SK-N-SH (cell line): ENCODE measurements at regions not wholly inside any gene's neighbourhood (a gene's known extent, or its start where the extent isn't known, plus 50 kb on each side); places are given as distances from the start of the nearest gene placed in this dataset.
A peak's percentile ranks its signal among the peaks of the same experiment; 100 is the strongest.

Source experiments
- CTCF ChIA-PET: fragments of 300-600, 350-600 bp; formaldehyde crosslinking; extraction: SDS; loops from one replicate; lab custom pipeline; 2021; lab: Yijun Ruan, JAX
- POLR2A ChIA-PET: fragments of 350-600 bp; sonication (Branson Sonifier 250); formaldehyde crosslinking; extraction: SDS; loops from one replicate; lab custom pipeline; 2020; ENCODE audit warnings: antibody characterized with exemption, inconsistent platforms; lab: Yijun Ruan, JAX
- DNase-seq: peaks from one replicate; pipeline ENCODE4 v3.0.0; 2012
- H2AFZ ChIP-seq: fragments of 200-600 bp; sonication (generic); 2 replicates; pipeline ENCODE4 v1.8.1; 2016; ENCODE audit warnings: antibody characterized with exemption, mild to moderate bottlenecking, low read depth
- H3F3A ChIP-seq: fragments of 200-600 bp; sonication (generic); replicated peaks from 2 replicates; pipeline ENCODE3; 2016; ENCODE audit warnings: antibody characterized with exemption, mild to moderate bottlenecking; ENCODE audit not compliant: insufficient read depth
- H3K27ac ChIP-seq, 2 experiments: fragments of 200-500 bp in 1 of 2; fragments of 200-600 bp in 1 of 2; sonication (Bioruptor generic) in 1 of 2; sonication (generic), shearing (Covaris generic) in 1 of 2; 2 replicates each; pipeline versions ENCODE4 v1.5.1 to v1.6.1; 2014 to 2016; ENCODE audit warnings: low read depth in 2 of 2, inconsistent platforms in 1 of 2, low read length in 1 of 2, mild to moderate bottlenecking in 1 of 2, mixed read lengths in 1 of 2
- H3K27me3 ChIP-seq: fragments of 200-600 bp; sonication (generic), shearing (Covaris generic); 2 replicates; pipeline ENCODE4 v1.6.1; 2016; ENCODE audit warnings: mixed run types; ENCODE audit not compliant: insufficient read depth
- H3K36me3 ChIP-seq, 2 experiments: fragments of 200-500 bp in 1 of 2; fragments of 200-600 bp in 1 of 2; sonication (Bioruptor generic) in 1 of 2; sonication (generic) in 1 of 2; replicated peaks in 1 of 2; 2 replicates each; pipeline versions ENCODE3 to v1.5.1; 2014 to 2016; ENCODE audit warnings: low read length in 1 of 2, mild to moderate bottlenecking in 1 of 2; ENCODE audit not compliant: insufficient read depth in 2 of 2, control insufficient read depth in 1 of 2
- H3K4me1 ChIP-seq, 2 experiments: fragments of 200-500 bp in 1 of 2; fragments of 200-600 bp in 1 of 2; sonication (Bioruptor generic) in 1 of 2; sonication (generic), shearing (Covaris generic) in 1 of 2; 2 replicates each; pipeline versions ENCODE4 v1.5.1 to v1.6.1; 2014 to 2016; ENCODE audit warnings: low read depth in 1 of 2, low read length in 1 of 2, mixed run types in 1 of 2; ENCODE audit not compliant: insufficient read depth in 2 of 2, control insufficient read depth in 1 of 2
- H3K4me2 ChIP-seq: fragments of 200-600 bp; sonication (generic), shearing (Covaris generic); 2 replicates; pipeline ENCODE4 v1.6.1; 2017; ENCODE audit warnings: mixed run types
- H3K4me3 ChIP-seq, 2 experiments: fragments of 200-500 bp in 1 of 2; fragments of 200-600 bp in 1 of 2; sonication (Bioruptor generic) in 1 of 2; sonication (generic), shearing (Covaris generic) in 1 of 2; 2 replicates each; pipeline versions ENCODE4 v1.5.1 to v1.8.1; 2014 to 2016; ENCODE audit warnings: low read depth in 2 of 2, inconsistent platforms in 1 of 2, low read length in 1 of 2, mild to moderate bottlenecking in 1 of 2, mixed read lengths in 1 of 2, moderate library complexity in 1 of 2
- H3K79me2 ChIP-seq: fragments of 200-600 bp; sonication (generic); 2 replicates; pipeline ENCODE4 v1.8.1; 2017; ENCODE audit warnings: mild to moderate bottlenecking; ENCODE audit not compliant: insufficient read depth
- H3K9ac ChIP-seq: fragments of 200-600 bp; sonication (generic); 2 replicates; pipeline ENCODE4 v1.6.1; 2017; ENCODE audit warnings: mixed run types
- H3K9me2 ChIP-seq: fragments of 200-600 bp; sonication (generic); 2 replicates; pipeline ENCODE4 v1.6.1; 2017; ENCODE audit warnings: mixed run types
- H3K9me3 ChIP-seq: fragments of 200-600 bp; sonication (generic); 2 replicates; pipeline ENCODE4 v1.6.1; 2017; ENCODE audit warnings: mixed run types, mild to moderate bottlenecking, moderate library complexity
- H4K20me1 ChIP-seq: fragments of 200-600 bp; sonication (generic); 2 replicates; pipeline ENCODE4 v1.6.1; 2017; ENCODE audit warnings: mild to moderate bottlenecking, mixed run types; ENCODE audit not compliant: insufficient read depth
- CHD2 ChIP-seq: fragments of 150-350 bp; IDR thresholded peaks from 2 replicates; pipeline ENCODE4 v1.6.1; 2018; ENCODE audit warnings: low read length; ENCODE audit not compliant: partially characterized antibody
- EP300 ChIP-seq, 2 experiments: IDR thresholded peaks; 2 replicates each; pipeline versions ENCODE4 v1.4.0 to v1.6.1; 2012; ENCODE audit warnings: borderline replicate concordance in 1 of 2, low read depth in 1 of 2, low read length in 1 of 2
- FOXM1 ChIP-seq: IDR thresholded peaks from 2 replicates; pipeline ENCODE4 v1.4.0; 2012; ENCODE audit warnings: low read depth, mild to moderate bottlenecking
- GATA2 ChIP-seq: sonication (generic); formaldehyde crosslinking; IDR thresholded peaks from 2 replicates; pipeline ENCODE4 v1.5.0; 2020; ENCODE audit warnings: mild to moderate bottlenecking, missing genetic modification reagents
- MEF2A ChIP-seq: IDR thresholded peaks from 2 replicates; pipeline ENCODE4 v1.4.0; 2012; ENCODE audit warnings: low read depth, borderline replicate concordance
- MXI1 ChIP-seq: IDR thresholded peaks from 2 replicates; pipeline ENCODE4 v1.6.1; 2012; ENCODE audit warnings: mild to moderate bottlenecking, low read depth, low read length, improper control_type of control experiment
- NRF1 ChIP-seq: IDR thresholded peaks from 2 replicates; pipeline ENCODE4 v1.6.1; 2012; ENCODE audit warnings: low read depth, mild to moderate bottlenecking, low read length
- RAD21 ChIP-seq: IDR thresholded peaks from 2 replicates; pipeline ENCODE4 v1.6.1; 2012; ENCODE audit warnings: mild to moderate bottlenecking, low read length
- RCOR1 ChIP-seq: fragments of 150-350 bp; IDR thresholded peaks from 2 replicates; pipeline ENCODE4 v1.6.1; 2017; ENCODE audit warnings: antibody characterized with exemption, low read length
- SMC3 ChIP-seq: IDR thresholded peaks from 2 replicates; pipeline ENCODE4 v1.6.1; 2012; ENCODE audit warnings: low read depth, low read length, improper control_type of control experiment
- TAF1 ChIP-seq: IDR thresholded peaks from 2 replicates; pipeline ENCODE4 v1.6.1; 2012; ENCODE audit warnings: low read depth, mild to moderate bottlenecking, low read length, moderate library complexity, borderline replicate concordance
- WGBS: methylation state at CpG from one replicate; pipeline ENCODE4 v1.1.6; 2017; ENCODE audit warnings: low lambda C conversion rate; 5-methylcytosine and 5-hydroxymethylcytosine counted together
- TF ChIP-seq, protein P1 (sequence below): IDR thresholded peaks from 2 replicates; pipeline ENCODE4 v1.4.0; 2012; ENCODE audit warnings: low read depth, borderline replicate concordance
- TF ChIP-seq, protein P2 (sequence below): fragments of 150-350 bp; IDR thresholded peaks from 2 replicates; pipeline ENCODE4 v1.6.1; 2017; ENCODE audit warnings: antibody characterized with exemption, low read length, low read depth, borderline replicate concordance
- TF ChIP-seq, protein P3 (sequence below): IDR thresholded peaks from 2 replicates; pipeline ENCODE4 v1.6.1; 2012; ENCODE audit warnings: mild to moderate bottlenecking, low read depth, low read length, moderate library complexity
- TF ChIP-seq, protein P4 (sequence below): IDR thresholded peaks from 2 replicates; pipeline ENCODE4; 2012
- TF ChIP-seq, protein P5 (sequence below): IDR thresholded peaks from 2 replicates; pipeline ENCODE4 v1.4.0; 2012; ENCODE audit warnings: low read depth, borderline replicate concordance

DNA sequence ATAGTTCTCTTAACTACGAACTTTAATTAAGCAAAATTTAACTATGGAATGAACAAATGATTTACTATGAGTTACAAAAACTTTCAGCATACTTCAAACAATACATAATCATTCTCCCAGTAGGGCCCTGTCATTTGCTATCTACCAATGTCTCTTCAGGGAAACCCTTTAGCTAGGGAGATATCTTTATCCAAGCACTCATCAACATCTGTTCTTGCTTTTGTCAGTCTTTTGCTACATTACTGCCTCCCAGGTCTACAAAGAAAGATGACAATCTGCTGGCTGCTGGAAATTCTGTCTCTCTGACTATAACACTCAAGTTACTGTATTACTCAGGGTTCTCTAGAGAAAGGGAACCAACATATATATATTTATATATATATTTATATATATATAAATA is 1626.3 kb upstream of the CELF4 start:
- H4K20me1 ChIP-seq: no peaks in the 10 kb centered on the region
- no peaks in the 10 kb centered on the region for H3K9me2 ChIP-seq
- ChIA-PET CTCF (no interaction called here), POLR2A (no interaction called here)
- DNase-seq: peak; percentile 29
- no peak overlapping the region for H3K9ac ChIP-seq
- no peaks in the 10 kb centered on the region for H3K79me2 ChIP-seq
- no peaks in the 10 kb centered on the region for H3K36me3 ChIP-seq
- no peak overlapping the region for H2AFZ ChIP-seq
- H3K27me3 ChIP-seq: no peaks in the 10 kb centered on the region
- H3F3A ChIP-seq: no peaks in the 10 kb centered on the region
- 16% methylated on average over 1 of the region's 1 CpG for WGBS
- TF ChIP-seq RAD21 (peak; percentile 23; the same call in 1 of the 2 replicates), RCOR1 (peak; percentile 75; the same call in 1 of the 2 replicates), TAF1 (no peak), GATA2 (CRISPR knock-in tag) (peak; percentile 85), MXI1 (no peak), MEF2A (no peak), FOXM1 (no peak), SMC3 (no peak), CHD2 (peak; percentile 64), NRF1 (no peak), EP300 (IDR thresholded peaks at IDR 0.05; ENCODE audit: borderline replicate concordance in 1 of 2, low read depth in 1 of 2, low read length in 1 of 2) (peak in 1 of 2 experiments; percentile 80; a peak in 2 of 4 replicates)
- TF ChIP-seq, protein P1, sequence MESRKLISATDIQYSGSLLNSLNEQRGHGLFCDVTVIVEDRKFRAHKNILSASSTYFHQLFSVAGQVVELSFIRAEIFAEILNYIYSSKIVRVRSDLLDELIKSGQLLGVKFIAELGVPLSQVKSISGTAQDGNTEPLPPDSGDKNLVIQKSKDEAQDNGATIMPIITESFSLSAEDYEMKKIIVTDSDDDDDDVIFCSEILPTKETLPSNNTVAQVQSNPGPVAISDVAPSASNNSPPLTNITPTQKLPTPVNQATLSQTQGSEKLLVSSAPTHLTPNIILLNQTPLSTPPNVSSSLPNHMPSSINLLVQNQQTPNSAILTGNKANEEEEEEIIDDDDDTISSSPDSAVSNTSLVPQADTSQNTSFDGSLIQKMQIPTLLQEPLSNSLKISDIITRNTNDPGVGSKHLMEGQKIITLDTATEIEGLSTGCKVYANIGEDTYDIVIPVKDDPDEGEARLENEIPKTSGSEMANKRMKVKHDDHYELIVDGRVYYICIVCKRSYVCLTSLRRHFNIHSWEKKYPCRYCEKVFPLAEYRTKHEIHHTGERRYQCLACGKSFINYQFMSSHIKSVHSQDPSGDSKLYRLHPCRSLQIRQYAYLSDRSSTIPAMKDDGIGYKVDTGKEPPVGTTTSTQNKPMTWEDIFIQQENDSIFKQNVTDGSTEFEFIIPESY: no peak
- TF ChIP-seq, protein P2, sequence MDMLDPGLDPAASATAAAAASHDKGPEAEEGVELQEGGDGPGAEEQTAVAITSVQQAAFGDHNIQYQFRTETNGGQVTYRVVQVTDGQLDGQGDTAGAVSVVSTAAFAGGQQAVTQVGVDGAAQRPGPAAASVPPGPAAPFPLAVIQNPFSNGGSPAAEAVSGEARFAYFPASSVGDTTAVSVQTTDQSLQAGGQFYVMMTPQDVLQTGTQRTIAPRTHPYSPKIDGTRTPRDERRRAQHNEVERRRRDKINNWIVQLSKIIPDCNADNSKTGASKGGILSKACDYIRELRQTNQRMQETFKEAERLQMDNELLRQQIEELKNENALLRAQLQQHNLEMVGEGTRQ: no peak
- TF ChIP-seq, protein P3, sequence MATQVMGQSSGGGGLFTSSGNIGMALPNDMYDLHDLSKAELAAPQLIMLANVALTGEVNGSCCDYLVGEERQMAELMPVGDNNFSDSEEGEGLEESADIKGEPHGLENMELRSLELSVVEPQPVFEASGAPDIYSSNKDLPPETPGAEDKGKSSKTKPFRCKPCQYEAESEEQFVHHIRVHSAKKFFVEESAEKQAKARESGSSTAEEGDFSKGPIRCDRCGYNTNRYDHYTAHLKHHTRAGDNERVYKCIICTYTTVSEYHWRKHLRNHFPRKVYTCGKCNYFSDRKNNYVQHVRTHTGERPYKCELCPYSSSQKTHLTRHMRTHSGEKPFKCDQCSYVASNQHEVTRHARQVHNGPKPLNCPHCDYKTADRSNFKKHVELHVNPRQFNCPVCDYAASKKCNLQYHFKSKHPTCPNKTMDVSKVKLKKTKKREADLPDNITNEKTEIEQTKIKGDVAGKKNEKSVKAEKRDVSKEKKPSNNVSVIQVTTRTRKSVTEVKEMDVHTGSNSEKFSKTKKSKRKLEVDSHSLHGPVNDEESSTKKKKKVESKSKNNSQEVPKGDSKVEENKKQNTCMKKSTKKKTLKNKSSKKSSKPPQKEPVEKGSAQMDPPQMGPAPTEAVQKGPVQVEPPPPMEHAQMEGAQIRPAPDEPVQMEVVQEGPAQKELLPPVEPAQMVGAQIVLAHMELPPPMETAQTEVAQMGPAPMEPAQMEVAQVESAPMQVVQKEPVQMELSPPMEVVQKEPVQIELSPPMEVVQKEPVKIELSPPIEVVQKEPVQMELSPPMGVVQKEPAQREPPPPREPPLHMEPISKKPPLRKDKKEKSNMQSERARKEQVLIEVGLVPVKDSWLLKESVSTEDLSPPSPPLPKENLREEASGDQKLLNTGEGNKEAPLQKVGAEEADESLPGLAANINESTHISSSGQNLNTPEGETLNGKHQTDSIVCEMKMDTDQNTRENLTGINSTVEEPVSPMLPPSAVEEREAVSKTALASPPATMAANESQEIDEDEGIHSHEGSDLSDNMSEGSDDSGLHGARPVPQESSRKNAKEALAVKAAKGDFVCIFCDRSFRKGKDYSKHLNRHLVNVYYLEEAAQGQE: no peak
- TF ChIP-seq, protein P4, sequence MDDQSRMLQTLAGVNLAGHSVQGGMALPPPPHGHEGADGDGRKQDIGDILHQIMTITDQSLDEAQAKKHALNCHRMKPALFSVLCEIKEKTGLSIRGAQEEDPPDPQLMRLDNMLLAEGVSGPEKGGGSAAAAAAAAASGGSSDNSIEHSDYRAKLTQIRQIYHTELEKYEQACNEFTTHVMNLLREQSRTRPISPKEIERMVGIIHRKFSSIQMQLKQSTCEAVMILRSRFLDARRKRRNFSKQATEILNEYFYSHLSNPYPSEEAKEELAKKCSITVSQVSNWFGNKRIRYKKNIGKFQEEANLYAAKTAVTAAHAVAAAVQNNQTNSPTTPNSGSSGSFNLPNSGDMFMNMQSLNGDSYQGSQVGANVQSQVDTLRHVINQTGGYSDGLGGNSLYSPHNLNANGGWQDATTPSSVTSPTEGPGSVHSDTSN: no peak
- TF ChIP-seq, protein P5, sequence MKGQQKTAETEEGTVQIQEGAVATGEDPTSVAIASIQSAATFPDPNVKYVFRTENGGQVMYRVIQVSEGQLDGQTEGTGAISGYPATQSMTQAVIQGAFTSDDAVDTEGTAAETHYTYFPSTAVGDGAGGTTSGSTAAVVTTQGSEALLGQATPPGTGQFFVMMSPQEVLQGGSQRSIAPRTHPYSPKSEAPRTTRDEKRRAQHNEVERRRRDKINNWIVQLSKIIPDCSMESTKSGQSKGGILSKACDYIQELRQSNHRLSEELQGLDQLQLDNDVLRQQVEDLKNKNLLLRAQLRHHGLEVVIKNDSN: no peak
- H3K4me1 ChIP-seq: no peaks in the 10 kb centered on the region
- no peak overlapping the region for H3K4me3 ChIP-seq
- no peaks in the 10 kb centered on the region for H3K9me3 ChIP-seq
- H3K27ac ChIP-seq: no peak overlapping the region
- no peak overlapping the region for H3K4me2 ChIP-seq
